GM21528 (cell line): ENCODE measurements at regions not wholly inside any gene's neighbourhood (a gene's known extent, or its start where the extent isn't known, plus 50 kb on each side); places are given as distances from the start of the nearest gene placed in this dataset.

ENCODE experiments used
- ATAC-seq: cut with Tn5 transposase; IDR thresholded peaks from one replicate; pipeline ENCODE4 v1.9.1; 2021; ENCODE audit warnings: mild to moderate bottlenecking, moderate library complexity; ENCODE audit not compliant: unreplicated experiment, low FRiP score

DNA sequence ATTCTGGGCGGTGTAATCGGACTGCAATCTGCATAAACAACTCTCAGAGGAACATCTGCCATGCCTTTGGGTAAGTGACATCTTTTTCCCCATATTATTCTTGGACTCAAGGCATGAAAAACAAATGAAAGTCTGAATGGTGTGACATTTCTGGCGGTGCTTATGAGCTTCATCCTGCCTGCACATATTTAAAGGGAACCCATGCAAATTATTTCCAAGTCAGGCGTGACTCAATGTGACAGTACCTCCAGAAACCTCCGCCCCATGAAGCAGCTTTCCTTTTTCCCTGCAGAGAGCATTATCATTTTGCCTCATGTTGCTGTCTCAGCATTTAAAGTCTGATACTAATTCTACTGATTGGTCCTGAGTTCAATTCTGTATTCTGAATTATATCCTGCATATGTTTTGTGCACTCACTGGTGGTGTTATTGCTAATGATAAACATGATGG is 585.4 kb downstream of the SNAPC1 start:
- no peak for ATAC-seq

DNA sequence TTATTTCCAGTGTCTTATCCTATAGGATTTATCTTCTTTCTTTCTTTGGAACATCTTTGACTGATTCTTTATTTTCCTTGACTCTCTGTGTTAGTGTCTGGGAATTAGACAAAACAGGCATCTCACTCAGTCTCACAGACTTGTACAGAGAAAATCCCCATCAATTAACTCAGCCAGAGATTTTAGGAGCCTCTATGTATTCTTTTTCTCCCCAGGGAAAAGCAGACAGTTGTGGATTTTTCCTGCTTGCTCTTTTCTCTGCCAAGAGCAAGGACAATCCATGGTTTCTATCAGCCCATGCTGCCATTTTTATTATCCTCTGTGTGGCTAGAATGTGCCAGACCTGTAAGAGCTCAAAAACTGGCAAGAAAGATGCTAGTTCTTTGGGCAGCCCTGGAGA is 595.1 kb downstream of the SNAPC1 start:
- ATAC-seq = no peak

DNA sequence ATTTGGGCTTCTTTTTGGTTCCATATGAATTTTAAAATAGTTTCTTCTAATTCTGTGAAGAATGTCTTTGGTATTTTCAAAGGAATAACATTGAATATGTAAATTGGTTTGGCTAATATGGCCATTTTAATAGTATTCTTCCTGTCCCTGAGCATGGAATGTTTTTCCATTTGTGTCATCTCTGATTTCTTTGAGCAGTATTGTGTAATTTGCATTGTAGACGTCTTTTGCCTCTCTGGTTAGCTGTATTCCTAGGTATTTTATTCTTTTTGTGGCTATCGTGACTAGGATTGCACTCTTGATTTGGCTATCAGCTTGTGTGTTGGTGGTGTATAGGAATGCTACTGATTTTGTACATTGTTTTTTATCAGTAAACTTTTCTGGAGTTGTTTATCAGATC is 601.9 kb downstream of the SNAPC1 start:
- ATAC-seq = no peak

DNA sequence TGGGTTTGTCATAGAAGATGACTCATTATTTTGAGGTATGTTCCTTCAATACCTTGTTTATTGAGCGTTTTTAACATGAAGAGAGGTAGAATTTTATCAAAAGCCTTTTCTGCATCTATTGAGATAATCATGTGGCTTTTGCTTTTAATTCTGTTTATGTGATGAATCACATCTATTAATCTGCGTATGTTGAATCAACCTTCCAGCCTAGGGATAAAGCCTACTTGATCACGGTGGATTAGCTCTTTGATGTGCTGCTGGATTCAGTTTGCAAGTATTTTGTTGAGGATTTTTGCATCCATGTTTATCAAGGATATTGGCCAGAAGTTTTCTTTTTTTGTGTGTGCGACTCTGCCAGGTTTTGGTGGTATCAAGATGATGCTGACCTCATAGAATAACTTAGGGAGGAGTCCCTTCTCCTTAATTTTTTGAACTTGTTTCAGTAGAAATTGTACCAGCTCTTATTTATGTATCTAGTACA is 602.6 kb downstream of the SNAPC1 start:
- no peak for ATAC-seq

DNA sequence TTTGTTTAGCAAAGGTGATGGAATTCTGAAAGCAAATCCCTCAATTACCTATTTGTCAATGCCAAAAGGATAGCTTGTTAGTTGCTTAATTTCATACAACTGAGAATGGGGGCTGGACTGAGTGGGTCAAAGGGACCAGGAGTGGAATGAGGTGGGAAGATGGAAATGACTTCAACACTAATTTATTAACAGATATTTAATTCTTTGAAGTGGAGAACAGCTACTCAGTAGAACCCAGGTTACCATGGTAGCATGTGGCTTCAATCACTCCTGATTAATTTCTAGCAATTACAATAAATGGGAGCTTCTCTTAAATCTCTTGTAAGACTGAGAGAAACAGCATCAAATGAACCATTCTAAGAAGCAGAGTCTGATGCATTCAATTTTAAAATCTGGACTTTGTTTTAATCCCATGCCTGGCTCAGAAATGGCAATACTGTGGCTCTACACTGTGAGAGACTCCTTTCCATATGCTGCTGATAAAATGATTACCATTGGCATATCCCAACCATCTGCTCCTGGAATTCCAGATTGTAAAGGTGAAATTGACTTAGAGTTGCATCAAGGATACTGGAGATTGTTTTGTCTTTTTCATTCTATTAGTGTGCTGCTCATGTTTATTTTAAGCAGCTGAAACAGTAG is 607.8 kb downstream of the SNAPC1 start:
- no peak for ATAC-seq

DNA sequence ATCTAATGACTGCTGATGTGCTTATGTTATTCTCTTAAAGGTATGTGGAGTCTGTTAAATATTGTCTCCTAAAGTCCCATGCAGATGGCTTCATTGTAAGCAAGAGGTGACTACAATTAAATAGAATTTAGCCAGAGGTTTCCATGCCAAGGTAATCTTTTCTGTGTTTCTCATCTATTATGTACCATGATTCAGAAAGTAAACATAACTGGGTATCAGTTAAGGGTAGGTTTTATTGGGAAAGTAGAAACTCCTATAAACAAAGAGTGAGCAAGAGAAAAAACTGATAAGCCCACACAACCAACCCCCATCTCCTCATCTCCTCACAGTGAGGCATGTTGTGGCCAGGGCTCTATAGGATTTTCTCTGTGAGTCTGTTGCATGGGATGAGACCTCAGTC is 611.7 kb downstream of the SNAPC1 start:
- ATAC-seq = no peak

DNA sequence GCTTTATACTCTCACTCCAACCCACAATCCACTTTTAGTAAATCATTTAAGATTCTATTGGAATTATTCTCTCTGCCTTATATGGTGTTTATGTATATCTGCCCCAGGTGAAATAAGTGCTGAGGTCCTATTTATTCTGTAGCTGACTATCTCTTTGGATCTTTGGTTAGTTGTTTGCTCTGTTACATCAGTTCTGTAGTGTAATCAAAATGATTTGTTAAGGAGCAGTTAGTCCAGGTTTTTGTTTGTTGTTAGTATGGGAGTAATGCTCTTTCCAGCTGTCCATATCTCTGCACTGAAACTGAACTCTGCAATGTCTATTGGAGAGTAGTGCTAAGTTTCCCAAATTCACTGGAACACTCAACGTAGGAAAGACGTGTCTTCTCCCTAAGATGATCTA is 615.8 kb downstream of the SNAPC1 start:
- ATAC-seq = no peak

DNA sequence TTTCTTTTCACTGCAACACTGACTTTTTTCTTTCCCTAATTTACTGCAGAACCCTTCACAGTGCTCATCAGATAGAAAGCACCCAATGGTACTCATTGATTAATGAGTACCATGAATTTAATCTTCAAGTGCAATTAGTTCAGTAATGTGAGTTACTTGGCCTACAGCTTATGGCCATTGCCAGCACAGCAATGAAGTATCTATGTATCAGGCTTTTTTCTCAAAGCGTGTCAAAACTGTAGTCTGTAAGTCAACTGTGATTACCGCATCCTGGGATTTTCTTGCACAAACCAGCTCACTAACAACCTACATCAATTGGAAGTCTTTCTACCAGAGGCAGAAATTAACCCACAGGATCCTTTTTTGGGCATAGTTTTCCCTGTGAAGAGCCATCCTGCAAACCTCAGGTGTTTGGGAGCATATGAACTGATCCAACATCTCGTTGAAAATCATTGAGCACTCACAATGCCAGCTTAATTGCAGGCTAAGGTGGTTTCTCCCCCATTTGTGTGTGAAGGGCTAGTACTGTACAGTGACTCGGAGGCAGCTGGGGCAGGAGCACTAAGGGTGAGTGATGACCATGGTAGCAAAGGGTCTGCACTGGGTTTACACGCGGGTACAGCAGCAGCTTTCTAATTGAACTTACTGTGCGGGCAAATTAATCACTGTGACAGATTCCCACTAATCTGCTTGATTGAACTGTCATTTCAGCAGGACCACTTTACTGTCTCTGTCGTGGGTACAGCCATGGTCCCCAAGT is 619.3 kb downstream of the SNAPC1 start:
- no peak for ATAC-seq

DNA sequence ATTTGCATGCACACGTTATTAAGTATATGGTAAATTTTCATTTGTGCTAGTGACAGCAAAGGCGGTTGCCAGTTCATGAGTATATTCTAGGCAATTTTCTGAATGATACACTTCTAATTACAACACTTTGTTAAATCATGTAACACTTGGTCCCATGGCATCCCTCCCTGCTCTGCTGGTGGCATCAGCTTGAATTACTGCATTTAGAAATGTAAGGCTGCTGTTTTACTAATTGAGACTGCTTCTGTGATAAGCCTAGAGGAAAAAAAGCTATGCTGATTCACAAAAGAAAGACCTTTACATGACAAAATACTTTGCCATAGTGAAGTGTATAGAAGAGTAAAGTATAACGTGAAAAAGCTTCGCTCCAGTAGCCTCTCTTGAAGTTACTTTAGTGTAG is 636.1 kb downstream of the KCNH5 start:
- ATAC-seq = no peak

DNA sequence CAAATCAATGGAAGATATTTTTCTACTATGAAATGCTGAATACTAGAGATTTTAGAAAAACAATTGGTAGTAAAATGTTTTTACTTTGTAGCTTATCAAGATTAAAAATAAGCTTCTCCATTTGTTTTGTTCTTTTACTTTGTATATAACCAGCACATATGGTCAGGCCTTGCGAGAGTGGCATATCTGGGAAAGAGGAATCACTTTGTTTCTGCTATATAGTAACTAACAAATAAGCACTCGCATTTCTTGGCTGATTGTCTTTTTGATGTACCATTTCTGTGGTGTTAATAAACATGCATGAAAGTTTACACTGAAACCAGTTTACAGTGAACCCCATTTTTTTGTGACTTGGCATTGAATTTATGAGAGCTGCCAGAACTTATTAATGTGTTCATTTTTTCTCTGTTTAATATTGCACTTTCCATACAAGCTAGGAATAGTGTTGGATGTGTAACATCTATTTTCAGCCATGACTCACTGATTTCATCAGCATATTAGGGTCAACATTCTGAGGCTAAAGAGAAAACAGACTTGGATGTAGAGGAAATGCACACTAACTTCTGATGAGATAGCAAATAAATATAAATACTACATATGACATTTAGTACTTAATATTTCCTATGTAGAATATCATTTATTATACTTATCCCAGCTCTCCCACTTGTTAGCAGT is 635.5 kb downstream of the KCNH5 start:
- no peak for ATAC-seq

DNA sequence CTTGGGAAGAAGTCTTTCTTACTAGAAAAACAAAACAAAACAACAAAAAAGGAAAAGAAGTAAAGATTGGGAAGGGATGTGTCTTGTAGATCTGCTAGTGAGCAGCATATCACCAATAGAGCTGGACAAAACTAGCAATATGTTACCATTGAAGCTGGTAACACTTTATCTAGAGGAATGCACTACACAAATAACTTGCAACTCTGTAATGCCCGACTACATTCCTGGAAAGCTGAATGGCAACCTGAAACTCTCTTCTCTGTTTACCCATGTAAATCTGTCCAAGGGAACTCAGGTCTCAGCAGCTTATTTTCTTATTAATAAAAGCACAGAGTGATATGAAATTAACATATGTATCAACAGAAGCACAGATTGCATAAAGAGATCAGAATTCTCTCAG is 624.4 kb downstream of the KCNH5 start:
- ATAC-seq = no peak

DNA sequence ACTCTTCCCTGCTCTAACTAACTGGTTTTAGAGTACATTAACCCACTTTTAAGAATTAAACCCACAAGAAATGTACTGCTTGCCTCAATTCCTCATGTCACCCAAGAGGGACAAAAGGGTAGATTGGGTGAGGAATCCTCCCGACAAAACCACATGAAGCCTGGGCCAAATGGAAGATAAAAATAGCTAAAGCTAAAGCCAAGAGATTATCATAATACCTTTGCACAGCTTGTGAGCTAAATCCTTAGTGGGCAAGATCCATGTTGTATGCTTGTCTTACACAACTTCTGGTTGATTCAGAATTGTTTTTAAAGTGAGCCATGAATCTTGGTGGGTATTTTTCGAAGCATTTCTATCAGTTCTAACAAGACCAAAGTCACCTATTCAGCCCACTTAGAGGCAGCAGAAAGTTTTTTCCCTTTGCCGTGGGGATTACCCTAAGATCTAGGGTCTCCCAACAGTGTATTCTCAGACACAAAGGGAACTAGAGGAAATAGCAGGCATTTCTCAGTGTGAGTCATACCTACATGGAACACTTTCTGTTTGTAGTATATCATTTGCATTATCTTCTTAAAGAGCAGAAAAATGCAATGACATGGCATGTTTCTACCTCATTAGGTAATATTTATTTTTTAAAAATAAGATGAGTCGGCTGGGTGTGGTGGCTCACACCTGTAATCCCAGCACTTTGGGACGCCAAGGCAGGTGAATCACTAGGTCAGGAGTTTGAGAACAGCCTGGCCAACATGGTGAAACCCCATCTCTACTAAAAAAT is 616.6 kb downstream of the KCNH5 start:
- ATAC-seq = no peak

DNA sequence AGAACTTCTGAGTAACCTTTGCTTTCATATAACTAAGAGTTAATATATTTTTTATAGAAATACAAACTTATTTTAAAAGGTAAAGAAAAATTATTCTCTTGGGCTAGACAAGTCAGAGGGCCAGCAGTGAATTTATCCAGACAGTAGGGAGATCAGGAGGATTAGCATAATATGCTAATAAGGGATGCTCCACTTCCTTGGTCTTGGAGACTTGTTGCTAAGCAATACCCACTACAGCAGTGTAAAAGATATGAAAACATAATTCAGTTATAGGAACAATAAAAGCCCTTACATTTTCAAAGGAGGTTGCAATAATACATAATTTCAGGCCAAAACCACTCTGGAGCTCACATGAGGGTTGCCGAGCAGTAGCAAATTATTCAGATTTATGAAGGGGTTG is 615.6 kb downstream of the KCNH5 start:
- no peak for ATAC-seq

DNA sequence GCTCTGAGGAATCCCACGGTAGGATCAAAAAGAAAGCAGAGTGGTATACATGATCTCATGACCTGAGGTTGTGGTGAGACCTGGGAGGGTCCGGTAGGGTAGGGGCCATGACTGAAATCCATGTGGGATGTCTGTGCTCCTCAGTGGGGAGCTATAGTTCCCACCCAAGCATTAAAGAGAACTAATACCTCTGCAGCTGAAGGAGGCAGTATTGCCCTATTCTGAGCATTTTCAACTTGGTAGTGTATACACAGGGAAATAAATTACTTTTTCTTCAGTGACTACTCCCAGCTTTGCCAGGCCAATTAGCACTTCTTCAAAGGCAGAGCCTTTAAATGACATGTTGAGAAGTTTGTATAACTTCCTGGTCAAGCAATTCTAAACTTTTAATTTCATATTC is 613.8 kb downstream of the KCNH5 start:
- no peak for ATAC-seq

DNA sequence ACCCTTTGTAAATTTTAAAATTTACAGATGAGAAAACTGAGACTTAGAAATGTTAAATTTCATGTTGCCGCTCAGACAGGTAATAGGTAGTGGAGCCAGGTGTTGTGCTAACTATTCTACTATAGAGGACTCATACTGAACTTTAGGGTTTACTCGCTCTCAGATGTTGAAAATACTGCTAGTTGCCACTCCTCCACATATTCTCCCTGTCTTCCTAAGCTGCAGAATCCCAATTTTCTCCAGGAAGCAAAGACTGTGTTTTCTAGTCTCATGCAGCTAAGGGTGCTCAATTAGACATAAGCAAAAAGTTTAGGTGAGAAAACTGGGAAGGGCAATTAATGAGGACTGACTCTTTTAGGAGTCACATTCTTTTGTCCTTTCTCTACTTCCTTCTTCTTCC is 612.3 kb downstream of the KCNH5 start:
- ATAC-seq = no peak

DNA sequence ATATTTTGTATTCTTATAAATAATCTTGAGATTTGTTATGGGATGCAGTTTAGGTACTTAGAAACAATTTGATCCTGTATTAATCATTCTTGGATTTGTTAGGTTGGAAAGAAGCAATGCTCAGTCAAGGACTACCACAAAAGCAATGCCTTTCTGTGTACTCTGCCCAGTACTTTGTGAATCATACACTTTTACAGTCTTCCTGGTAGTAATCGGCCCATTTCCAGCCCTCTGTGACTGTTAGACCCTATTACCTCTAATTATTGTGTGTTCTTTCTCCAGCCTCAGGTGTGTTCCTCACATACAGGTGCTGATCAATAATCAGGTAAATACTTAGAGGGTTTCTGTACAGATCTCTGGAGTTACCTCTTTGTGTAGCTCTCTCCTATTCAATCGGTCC is 609.0 kb downstream of the KCNH5 start:
- no peak for ATAC-seq

DNA sequence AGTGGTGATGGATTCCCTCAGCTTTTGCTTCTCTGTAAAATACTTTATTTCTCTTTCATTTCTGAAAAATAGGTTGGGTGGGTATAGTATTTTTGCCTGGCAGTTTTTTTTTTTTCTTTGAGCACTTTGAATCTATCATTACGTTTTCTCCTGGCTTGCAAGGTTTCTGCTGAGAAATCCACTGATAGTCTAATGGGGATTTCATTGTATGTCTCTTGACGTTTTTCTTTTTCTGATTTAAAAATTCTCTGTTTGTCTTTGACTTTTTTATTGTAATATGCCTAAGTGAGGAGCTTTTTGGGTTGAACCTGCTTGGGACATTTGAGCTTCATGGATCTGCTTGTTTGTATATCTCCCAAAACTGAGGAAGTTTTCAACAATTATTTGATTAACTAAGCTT is 606.0 kb downstream of the KCNH5 start:
- no peak for ATAC-seq

DNA sequence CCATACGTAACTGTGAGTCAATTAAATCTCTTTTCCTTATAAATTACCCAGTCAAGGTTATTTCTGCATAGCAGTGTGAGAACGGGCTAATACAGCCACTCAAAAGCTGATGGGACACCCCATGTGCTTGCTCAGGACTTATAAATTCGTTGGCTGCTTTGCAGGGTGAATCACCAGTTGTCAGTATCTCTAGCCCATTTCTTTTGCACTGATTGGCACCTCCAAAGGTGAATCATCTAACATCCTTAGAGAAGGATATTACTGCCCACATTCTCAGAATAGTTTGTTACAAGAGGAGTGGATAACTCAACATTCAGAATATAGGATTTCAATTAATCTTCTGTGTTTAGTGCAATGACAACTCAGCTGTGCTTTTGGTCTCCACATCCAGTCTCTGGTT is 601.5 kb downstream of the KCNH5 start:
- no peak for ATAC-seq

DNA sequence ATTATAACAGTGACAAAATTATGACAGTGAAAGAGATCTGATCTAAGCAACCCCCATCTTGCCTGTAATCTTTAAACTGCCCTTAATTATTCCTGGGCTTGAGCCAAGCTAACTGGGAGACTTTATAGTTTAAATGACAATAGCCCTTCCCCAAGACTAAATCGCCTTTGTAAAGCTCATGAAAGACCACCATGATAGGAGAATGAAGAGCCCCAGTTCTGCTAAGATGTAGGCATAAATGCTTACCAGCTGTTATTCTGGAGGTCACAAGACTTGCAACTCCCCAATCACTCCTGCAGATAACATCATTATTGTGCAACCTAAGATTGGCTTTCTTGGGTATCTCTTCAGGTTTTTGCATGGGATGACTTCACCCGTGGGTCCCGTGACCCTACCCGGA is 599.7 kb downstream of the KCNH5 start:
- no peak for ATAC-seq

DNA sequence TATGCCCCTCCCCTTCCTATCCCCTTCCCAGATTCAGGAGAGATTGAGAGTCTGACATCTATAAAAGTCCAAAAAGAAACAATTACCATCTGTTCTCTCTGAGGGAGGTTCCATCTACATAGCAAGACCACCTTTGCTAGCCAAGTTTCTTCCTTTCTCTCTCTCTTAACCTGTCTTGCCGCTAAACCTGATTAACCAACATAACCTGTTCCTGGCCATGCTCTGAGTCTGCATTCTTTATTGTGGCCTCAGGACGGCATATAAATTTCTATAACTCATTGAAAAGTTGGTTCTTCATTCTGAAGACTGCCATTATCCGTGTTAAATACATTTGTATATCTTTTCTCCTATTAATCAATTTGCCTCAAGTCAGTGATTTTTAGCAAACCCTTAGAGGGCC is 594.0 kb downstream of the KCNH5 start:
- ATAC-seq = no peak

DNA sequence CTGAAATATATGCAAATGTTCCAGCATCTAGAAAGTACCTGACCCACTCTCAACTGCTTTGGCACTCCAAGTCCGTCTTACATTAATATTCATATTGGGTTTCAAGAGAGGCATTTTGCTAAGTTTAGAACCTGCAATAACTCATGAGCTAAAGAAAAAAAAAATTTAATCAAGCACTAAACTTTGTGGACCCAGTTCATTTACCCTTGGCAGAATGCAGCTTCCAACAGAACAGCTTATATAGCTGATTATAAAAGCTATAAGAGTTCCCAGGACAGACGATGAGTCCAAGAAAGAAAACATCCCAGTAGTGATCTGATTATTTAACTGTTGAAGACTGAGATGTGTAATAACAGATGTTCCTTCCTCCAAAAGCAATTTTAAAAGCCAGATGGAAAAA is 592.0 kb downstream of the KCNH5 start:
- no peak for ATAC-seq
